BLaER1 treated with 17β-estradiol and CSF1 and Interleukin-3, amounts not matched to agents 10 nM and 100 nM (cell line): ENCODE measurements at regions not wholly inside any gene's neighbourhood (a gene's known extent, or its start where the extent isn't known, plus 50 kb on each side); places are given as distances from the start of the nearest gene placed in this dataset.

Experiments
- H3K27ac ChIP-seq, 11 experiments: shearing (Covaris generic); formaldehyde crosslinking; 2 replicates each; pipeline ENCODE4 v1.8.1; 2022
- H3K27me3 ChIP-seq, 11 experiments: shearing (Covaris generic); formaldehyde crosslinking; 2 replicates each; pipeline ENCODE4 v1.8.1; 2022
- H3K36me3 ChIP-seq, 11 experiments: shearing (Covaris generic); formaldehyde crosslinking; 2 replicates each; pipeline ENCODE4 v1.8.1; 2022
- H3K4me1 ChIP-seq, 10 experiments: shearing (Covaris generic); formaldehyde crosslinking; 2 replicates each; pipeline ENCODE4 v1.8.1; 2022
- H3K4me2 ChIP-seq, 11 experiments: shearing (Covaris generic); formaldehyde crosslinking; 2 replicates each; pipeline ENCODE4 v1.8.1; 2022
- H3K4me3 ChIP-seq, 10 experiments: shearing (Covaris generic); formaldehyde crosslinking; 2 replicates each; pipeline ENCODE4 v1.8.1; 2022
- H3K9ac ChIP-seq, 11 experiments: shearing (Covaris generic); formaldehyde crosslinking; 2 replicates each; pipeline ENCODE4 v1.8.1; 2022
- H3K9me3 ChIP-seq, 11 experiments: shearing (Covaris generic); formaldehyde crosslinking; replicated peaks in 1 of 11; 2 replicates each; pipeline ENCODE4 v1.8.1; 2022
- H4K20me1 ChIP-seq, 11 experiments: shearing (Covaris generic); formaldehyde crosslinking; 2 replicates each; pipeline ENCODE4 v1.8.1; 2022
- Cebpa-rat ChIP-seq, 11 experiments: shearing (Covaris generic); IDR thresholded peaks; 2 replicates each; pipeline ENCODE4 v1.8.1; 2022

- no peak overlapping the region for H3K4me2 ChIP-seq
- H3K27ac ChIP-seq = no peak overlapping the region
- H3K4me3 ChIP-seq = no peak overlapping the region
- H3K9me3 ChIP-seq = peaks cover 0 to 6% (median 0%) of the 10 kb centered on the region in 11 experiments; a peak in 2 of 22 replicates
- no peaks in the 10 kb centered on the region for H3K27me3 ChIP-seq
- H3K4me1 ChIP-seq = no peaks in the 10 kb centered on the region
- no peaks in the 10 kb centered on the region for H3K36me3 ChIP-seq
- H3K9ac ChIP-seq = no peak overlapping the region
- no peak for TF ChIP-seq Cebpa-rat (IDR thresholded peaks at IDR 0.05)
- no peaks in the 10 kb centered on the region for H4K20me1 ChIP-seq
These were observed 305.3 kb upstream of the RGS17 start for GRCh38 chr6:153436351-153436750.

GRCh38 chr6:153435787-153436186, 304.7 kb upstream of the RGS17 start:
- Histone ChIP-seq H3K4me3 (no peak overlapping the region), H3K4me1 (no peaks in the 10 kb centered on the region), H4K20me1 (no peaks in the 10 kb centered on the region), H3K36me3 (no peaks in the 10 kb centered on the region), H3K27me3 (no peaks in the 10 kb centered on the region), H3K9me3 (peaks cover 0 to 6% (median 0%) of the 10 kb centered on the region in 11 experiments; a peak in 2 of 22 replicates), H3K9ac (no peak overlapping the region), H3K4me2 (no peak overlapping the region), H3K27ac (no peak overlapping the region)
- no peak for TF ChIP-seq Cebpa-rat (IDR thresholded peaks at IDR 0.05)

- no peak overlapping the region for H3K4me2 ChIP-seq
- no peak for TF ChIP-seq Cebpa-rat (IDR thresholded peaks at IDR 0.05)
- no peak overlapping the region for H3K9ac ChIP-seq
These were observed 294.5 kb upstream of the RGS17 start for GRCh38 chr6:153425536-153425935.

GRCh38 chr6:153424719-153425400, 293.8 kb upstream of the RGS17 start:
- H3K4me1 ChIP-seq = no peaks in the 10 kb centered on the region
- no peaks in the 10 kb centered on the region for H3K27me3 ChIP-seq
- H3K36me3 ChIP-seq = no peaks in the 10 kb centered on the region
- no peak overlapping the region for H3K4me2 ChIP-seq
- no peak overlapping the region for H3K4me3 ChIP-seq
- no peak for TF ChIP-seq Cebpa-rat (IDR thresholded peaks at IDR 0.05)
- H3K27ac ChIP-seq = no peak overlapping the region
- no peaks in the 10 kb centered on the region for H3K9me3 ChIP-seq
- H4K20me1 ChIP-seq = no peaks in the 10 kb centered on the region
- H3K9ac ChIP-seq = no peak overlapping the region

More at GRCh38 chr6:153425536-153425935, 294.5 kb upstream of the RGS17 start:
- Histone ChIP-seq H3K9me3 (no peaks in the 10 kb centered on the region; a peak in 1 of 22 replicates), H3K27ac (no peak overlapping the region), H3K27me3 (no peaks in the 10 kb centered on the region), H3K4me3 (no peak overlapping the region), H3K4me1 (no peaks in the 10 kb centered on the region), H3K36me3 (no peaks in the 10 kb centered on the region), H4K20me1 (no peaks in the 10 kb centered on the region)

GRCh38 chr6:153412519-153412918, 281.4 kb upstream of the RGS17 start:
- H3K4me2 ChIP-seq = no peak overlapping the region
- no peak for TF ChIP-seq Cebpa-rat (IDR thresholded peaks at IDR 0.05)

GRCh38 chr6:153411070-153411648, 280.1 kb upstream of the RGS17 start:
- Histone ChIP-seq H3K9ac (no peak overlapping the region), H3K27me3 (no peaks in the 10 kb centered on the region), H3K9me3 (peaks cover 0 to 16% (median 6%) of the 10 kb centered on the region in 11 experiments; a peak in 8 of 22 replicates), H3K36me3 (no peaks in the 10 kb centered on the region), H3K4me3 (no peak overlapping the region), H3K4me1 (no peaks in the 10 kb centered on the region), H4K20me1 (no peaks in the 10 kb centered on the region), H3K27ac (no peak overlapping the region), H3K4me2 (no peak overlapping the region)
- no peak for TF ChIP-seq Cebpa-rat (IDR thresholded peaks at IDR 0.05)

More at GRCh38 chr6:153412519-153412918, 281.4 kb upstream of the RGS17 start:
- Histone ChIP-seq H3K36me3 (no peaks in the 10 kb centered on the region), H3K27ac (no peak overlapping the region), H3K4me3 (no peak overlapping the region), H3K9me3 (peaks cover 0 to 16% (median 6%) of the 10 kb centered on the region in 11 experiments; a peak in 8 of 22 replicates), H3K9ac (no peak overlapping the region), H3K27me3 (no peaks in the 10 kb centered on the region), H4K20me1 (no peaks in the 10 kb centered on the region), H3K4me1 (no peaks in the 10 kb centered on the region)

- H3K4me2 ChIP-seq = no peak overlapping the region
- no peaks in the 10 kb centered on the region for H4K20me1 ChIP-seq
- no peak for TF ChIP-seq Cebpa-rat (IDR thresholded peaks at IDR 0.05)
- H3K9ac ChIP-seq = no peak overlapping the region
- no peak overlapping the region for H3K27ac ChIP-seq
- no peaks in the 10 kb centered on the region for H3K9me3 ChIP-seq
- H3K4me1 ChIP-seq = no peaks in the 10 kb centered on the region
- H3K27me3 ChIP-seq = no peaks in the 10 kb centered on the region
- H3K36me3 ChIP-seq = no peaks in the 10 kb centered on the region
- no peak overlapping the region for H3K4me3 ChIP-seq
These were observed 274.8 kb upstream of the RGS17 start for GRCh38 chr6:153405931-153406330.

- TF ChIP-seq Cebpa-rat (IDR thresholded peaks at IDR 0.05) = no peak
- no peaks in the 10 kb centered on the region for H3K4me1 ChIP-seq
- H3K36me3 ChIP-seq = no peaks in the 10 kb centered on the region
- no peaks in the 10 kb centered on the region for H3K9me3 ChIP-seq
- H3K27ac ChIP-seq = no peak overlapping the region
- H3K4me3 ChIP-seq = no peak overlapping the region
- H3K4me2 ChIP-seq = no peak overlapping the region
- H3K27me3 ChIP-seq = no peaks in the 10 kb centered on the region
- no peak overlapping the region for H3K9ac ChIP-seq
- no peaks in the 10 kb centered on the region for H4K20me1 ChIP-seq
These were observed 270.7 kb upstream of the RGS17 start for GRCh38 chr6:153401751-153402150.

GRCh38 chr6:153392156-153392555, 261.1 kb upstream of the RGS17 start:
- no peaks in the 10 kb centered on the region for H3K27me3 ChIP-seq
- H3K4me1 ChIP-seq = no peaks in the 10 kb centered on the region
- no peak for TF ChIP-seq Cebpa-rat (IDR thresholded peaks at IDR 0.05)
- H3K36me3 ChIP-seq = no peaks in the 10 kb centered on the region
- H3K4me3 ChIP-seq = no peak overlapping the region
- no peak overlapping the region for H3K9ac ChIP-seq
- H3K9me3 ChIP-seq = peaks cover 0 to 6% (median 0%) of the 10 kb centered on the region in 11 experiments; a peak in 1 of 22 replicates
- no peak overlapping the region for H3K4me2 ChIP-seq
- H4K20me1 ChIP-seq = no peaks in the 10 kb centered on the region
- no peak overlapping the region for H3K27ac ChIP-seq

GRCh38 chr6:153373869-153374268, 242.8 kb upstream of the RGS17 start:
- H3K9ac ChIP-seq = no peak overlapping the region
- H3K4me2 ChIP-seq = no peak overlapping the region
- H3K4me1 ChIP-seq = no peaks in the 10 kb centered on the region
- H3K27ac ChIP-seq = no peak overlapping the region
- no peaks in the 10 kb centered on the region for H3K9me3 ChIP-seq
- no peak for TF ChIP-seq Cebpa-rat (IDR thresholded peaks at IDR 0.05)
- no peaks in the 10 kb centered on the region for H4K20me1 ChIP-seq
- no peaks in the 10 kb centered on the region for H3K36me3 ChIP-seq
- H3K4me3 ChIP-seq = no peak overlapping the region
- H3K27me3 ChIP-seq = no peaks in the 10 kb centered on the region
